Femur (tissue), 1 donor: ENCODE measurements at regions not wholly inside any gene's neighbourhood (a gene's known extent, or its start where the extent isn't known, plus 50 kb on each side); places are given as distances from the start of the nearest gene placed in this dataset.
A peak's percentile ranks its signal among the peaks of the same experiment; 100 is the strongest.
"Not testable (repeated sequence)": the region's sequence is repeated elsewhere in the genome, so short reads cannot be mapped to it uniquely, and the experiment has no call there.

Source experiments
- DNase-seq: peaks from one replicate; pipeline ENCODE4 v3.0.0-alpha.2; 2017

- DNase-seq: no peak
Observed at GRCh38 chr1:102365071-102365470, 368.3 kb upstream of the OLFM3 start.

GRCh38 chr1:102336602-102337001 lies 339.9 kb upstream of the OLFM3 start:
- no peak for DNase-seq

GRCh38 chr1:102318104-102318806 lies 321.5 kb upstream of the OLFM3 start:
- DNase-seq: no peak

GRCh38 chr1:102315096-102315495 lies 318.4 kb upstream of the OLFM3 start:
- no peak for DNase-seq

GRCh38 chr1:102296116-102296515 lies 299.4 kb upstream of the OLFM3 start:
- no peak for DNase-seq

GRCh38 chr1:102282955-102283354 lies 286.2 kb upstream of the OLFM3 start:
- DNase-seq: no peak

GRCh38 chr1:102262994-102263393 lies 266.3 kb upstream of the OLFM3 start:
- no peak for DNase-seq

GRCh38 chr1:102252731-102253505 lies 256.2 kb upstream of the OLFM3 start:
- no peak for DNase-seq

GRCh38 chr1:102241431-102242338 lies 245.0 kb upstream of the OLFM3 start:
- DNase-seq: no peak

GRCh38 chr1:102239247-102239646 lies 242.5 kb upstream of the OLFM3 start:
- no peak for DNase-seq

GRCh38 chr1:102234753-102235359 lies 238.1 kb upstream of the OLFM3 start:
- no peak for DNase-seq

GRCh38 chr1:102219463-102219862 lies 222.7 kb upstream of the OLFM3 start:
- no peak for DNase-seq

GRCh38 chr1:102210891-102211290 lies 214.2 kb upstream of the OLFM3 start:
- DNase-seq: not testable (repeated sequence)

- peak; percentile 22 for DNase-seq
Observed at GRCh38 chr1:102191723-102192122, 195.0 kb upstream of the OLFM3 start.

GRCh38 chr1:102190429-102190828 lies 193.7 kb upstream of the OLFM3 start:
- no peak for DNase-seq

- DNase-seq: no peak
Observed at GRCh38 chr1:102186536-102186935, 189.8 kb upstream of the OLFM3 start.

- no peak for DNase-seq
Observed at GRCh38 chr1:102185260-102185659, 188.5 kb upstream of the OLFM3 start.

GRCh38 chr1:102184477-102184876 lies 187.8 kb upstream of the OLFM3 start:
- no peak for DNase-seq

GRCh38 chr1:102183711-102184110 lies 187.0 kb upstream of the OLFM3 start:
- DNase-seq: no peak

- no peak for DNase-seq
Observed at GRCh38 chr1:102182603-102183260, 186.0 kb upstream of the OLFM3 start.

GRCh38 chr1:102181341-102181740 lies 184.6 kb upstream of the OLFM3 start:
- no peak for DNase-seq

GRCh38 chr1:102178480-102178879 lies 181.8 kb upstream of the OLFM3 start:
- no peak for DNase-seq
